ENCODE measurements at regions not wholly inside any gene's neighbourhood (a gene's known extent, or its start where the extent isn't known, plus 50 kb on each side); places are given as distances from the start of the nearest gene placed in this dataset.

- no peak for TF ChIP-seq CTCF (IDR thresholded peaks at IDR 0.05)
- no peak for TF ChIP-seq EP300 (IDR thresholded peaks at IDR 0.05)
Observed at GRCh38 chr3:99332718-99333117, 305.7 kb upstream of the COL8A1 start.

Measured in sigmoid colon (tissue), 4 donors.